H1 (cell line): ENCODE measurements at regions not wholly inside any gene's neighbourhood (a gene's known extent, or its start where the extent isn't known, plus 50 kb on each side); places are given as distances from the start of the nearest gene placed in this dataset.

Source experiments
- CTCF ChIA-PET: fragments of 300-600 bp; sonication (Branson Sonifier 250); formaldehyde crosslinking; loops from one replicate; lab custom pipeline; 2021; ENCODE audit not compliant: partially characterized antibody; lab: Charles Lee
- POLR2A ChIA-PET: fragments of 300-600 bp; sonication (Branson Sonifier 250); formaldehyde crosslinking; loops from one replicate; lab custom pipeline; 2021; ENCODE audit warnings: inconsistent platforms; ENCODE audit not compliant: partially characterized antibody; lab: Charles Lee
- DNase-seq, 2 experiments: peaks; one replicate each; pipeline versions ENCODE4 v3.0.0 to v3.0.0-alpha.2; 2010 to 2022; ENCODE audit warnings: low spot score in 2 of 2, low read depth in 1 of 2, mixed read lengths in 1 of 2
- FAIRE-seq: peaks from 2 replicates; lab custom pipeline; 2011; peaks lifted over from hg19 to GRCh38; lab: Jason Lieb, UNC
- H2AFZ ChIP-seq: 2 replicates; pipeline ENCODE4 v1.8.1; 2012; ENCODE audit warnings: low read length, inconsistent platforms
- H2AK5ac ChIP-seq: 2 replicates; pipeline ENCODE4 v1.6.1; 2013; ENCODE audit warnings: low read depth, low read length
- H2BK120ac ChIP-seq: replicated peaks from 2 replicates; pipeline ENCODE3; 2013; ENCODE audit warnings: low read depth, low read length, inconsistent platforms
- H2BK12ac ChIP-seq: 2 replicates; pipeline ENCODE4 v1.6.1; 2013; ENCODE audit warnings: low read depth, low read length
- H2BK15ac ChIP-seq: 2 replicates; pipeline ENCODE4 v1.6.1; 2013; ENCODE audit warnings: low read length
- H2BK20ac ChIP-seq: 2 replicates; pipeline ENCODE4 v1.6.1; 2013; ENCODE audit warnings: low read length
- H2BK5ac ChIP-seq: 2 replicates; pipeline ENCODE4 v1.6.1; 2013; ENCODE audit warnings: low read depth, low read length
- H3K14ac ChIP-seq: 2 replicates; pipeline ENCODE4 v1.6.1; 2013; ENCODE audit warnings: inconsistent platforms; ENCODE audit not compliant: insufficient read length
- H3K18ac ChIP-seq: 2 replicates; pipeline ENCODE4 v1.6.1; 2013; ENCODE audit warnings: low read length; ENCODE audit errors: extremely low read depth
- H3K23ac ChIP-seq: 2 replicates; pipeline ENCODE4 v1.6.1; 2013; ENCODE audit warnings: inconsistent platforms; ENCODE audit not compliant: insufficient read length
- H3K23me2 ChIP-seq: 2 replicates; pipeline ENCODE4 v1.6.1; 2013; ENCODE audit warnings: low read depth, low read length
- H3K27ac ChIP-seq: 2 replicates; pipeline ENCODE4 v1.6.1; 2011; ENCODE audit warnings: low read depth, low read length, inconsistent platforms
- H3K27me3 ChIP-seq, 4 experiments: replicated peaks in 1 of 4; 1 replicate in 1 of 4; 2 replicates in 3 of 4; pipeline versions ENCODE4 v1.6.1 to v1.8.1; 2011 to 2013; ENCODE audit warnings: low read length in 3 of 4, mild to moderate bottlenecking in 3 of 4, inconsistent platforms in 2 of 4, mixed read lengths in 2 of 4, moderate library complexity in 1 of 4; ENCODE audit not compliant: control insufficient read depth in 3 of 4, insufficient read depth in 3 of 4; ENCODE audit errors: extremely low read depth in 1 of 4
- H3K36me3 ChIP-seq, 4 experiments: 2 replicates each; pipeline versions ENCODE4 v1.6.1 to v1.8.1; 2011 to 2013; ENCODE audit warnings: mild to moderate bottlenecking in 4 of 4, low read length in 3 of 4, moderate library complexity in 2 of 4, control low read depth in 1 of 4, inconsistent platforms in 1 of 4; ENCODE audit not compliant: insufficient read depth in 4 of 4, control insufficient read depth in 2 of 4
- H3K4ac ChIP-seq: replicated peaks from 2 replicates; pipeline ENCODE3; 2013; ENCODE audit warnings: low read length, low read depth, mixed read lengths, inconsistent platforms; ENCODE audit not compliant: insufficient read length
- H3K4me1 ChIP-seq, 4 experiments: replicated peaks in 1 of 4; 1 replicate in 1 of 4; 2 replicates in 3 of 4; pipeline versions ENCODE4 v1.6.1 to v1.8.1; 2011 to 2013; ENCODE audit warnings: low read length in 3 of 4, inconsistent platforms in 2 of 4, mixed read lengths in 1 of 4; ENCODE audit not compliant: insufficient read depth in 4 of 4, control insufficient read depth in 3 of 4
- H3K4me2 ChIP-seq, 2 experiments: 2 replicates each; pipeline versions ENCODE4 v1.6.1 to v1.8.1; 2011 to 2013; ENCODE audit warnings: low read depth in 2 of 2, low read length in 2 of 2, control low read depth in 1 of 2, inconsistent platforms in 1 of 2, mild to moderate bottlenecking in 1 of 2; ENCODE audit not compliant: insufficient read depth in 1 of 2
- H3K4me3 ChIP-seq, 4 experiments: fragments of 200-600, 300-600 bp in 1 of 4; sonication (generic), shearing (Covaris generic), sonication (Bioruptor Twin) in 1 of 4; 2 replicates each; pipeline versions ENCODE4 v1.5.1 to v1.8.1; 2011 to 2016; ENCODE audit warnings: low read length in 4 of 4, low read depth in 3 of 4, control low read depth in 2 of 4, inconsistent platforms in 2 of 4, mild to moderate bottlenecking in 2 of 4, mixed read lengths in 1 of 4, moderate library complexity in 1 of 4; ENCODE audit not compliant: insufficient read depth in 2 of 4; ENCODE audit errors: extremely low read depth in 1 of 4
- H3K56ac ChIP-seq: replicated peaks from 2 replicates; pipeline ENCODE3; 2013; ENCODE audit warnings: low read depth, mild to moderate bottlenecking, mixed read lengths, low read length, inconsistent platforms; ENCODE audit not compliant: insufficient read length
- H3K79me1 ChIP-seq: 2 replicates; pipeline ENCODE4 v1.6.1; 2013; ENCODE audit warnings: low read depth, low read length, control low read depth
- H3K79me2 ChIP-seq, 2 experiments: 2 replicates each; pipeline versions ENCODE4 v1.6.1 to v1.8.1; 2012 to 2013; ENCODE audit warnings: low read length in 2 of 2, mild to moderate bottlenecking in 2 of 2, inconsistent platforms in 1 of 2; ENCODE audit not compliant: insufficient read depth in 2 of 2, control insufficient read depth in 1 of 2
- H3K9ac ChIP-seq, 4 experiments: replicated peaks in 1 of 4; 1 replicate in 1 of 4; 2 replicates in 3 of 4; pipeline versions ENCODE4 v1.6.1 to v1.8.1; 2011 to 2013; ENCODE audit warnings: low read depth in 3 of 4, low read length in 3 of 4, control low read depth in 2 of 4, mild to moderate bottlenecking in 2 of 4, moderate library complexity in 2 of 4, inconsistent platforms in 1 of 4; ENCODE audit errors: extremely low read depth in 1 of 4
- H3K9me3 ChIP-seq, 2 experiments: 2 replicates each; pipeline versions ENCODE4 v1.6.1 to v1.8.1; 2012 to 2013; ENCODE audit warnings: mild to moderate bottlenecking in 2 of 2, moderate library complexity in 2 of 2, control low read depth in 1 of 2, inconsistent platforms in 1 of 2, low read depth in 1 of 2, low read length in 1 of 2, mixed read lengths in 1 of 2; ENCODE audit not compliant: insufficient read depth in 2 of 2
- H4K20me1 ChIP-seq, 2 experiments: replicated peaks in 1 of 2; 2 replicates each; pipeline versions ENCODE3 to v1.8.1; 2011 to 2013; ENCODE audit warnings: inconsistent platforms in 2 of 2, low read length in 2 of 2, mild to moderate bottlenecking in 1 of 2; ENCODE audit not compliant: insufficient read depth in 2 of 2, control insufficient read depth in 1 of 2
- H4K5ac ChIP-seq: 2 replicates; pipeline ENCODE4 v1.6.1; 2013; ENCODE audit warnings: low read length, low read depth, mixed read lengths, inconsistent platforms; ENCODE audit not compliant: insufficient read length
- H4K8ac ChIP-seq: 2 replicates; pipeline ENCODE4 v1.8.0; 2013; ENCODE audit warnings: mild to moderate bottlenecking, moderate library complexity, low read length, inconsistent platforms; ENCODE audit not compliant: insufficient read depth; ENCODE audit errors: extremely low read depth
- H4K91ac ChIP-seq: replicated peaks from 2 replicates; pipeline ENCODE3; 2013; ENCODE audit warnings: low read length, mixed read lengths, inconsistent platforms; ENCODE audit not compliant: insufficient read length
- CTBP2 ChIP-seq: IDR thresholded peaks from 2 replicates; pipeline ENCODE4 v1.7.0; 2011; ENCODE audit warnings: borderline replicate concordance, mild to moderate bottlenecking, moderate library complexity, mixed read lengths, low read length; ENCODE audit not compliant: insufficient read depth, insufficient read length
- EGR1 ChIP-seq: IDR thresholded peaks from 2 replicates; pipeline ENCODE4 v1.6.1; 2011; ENCODE audit warnings: low read depth, low read length, borderline replicate concordance
- JUN ChIP-seq: IDR thresholded peaks from 2 replicates; pipeline ENCODE4 v1.6.1; 2011; ENCODE audit warnings: low read depth, mild to moderate bottlenecking, improper control_type of control experiment, low read length
- RAD21 ChIP-seq, 2 experiments: IDR thresholded peaks in 1 of 2; conservative IDR thresholded peaks in 1 of 2; 2 replicates each; pipeline ENCODE4 v1.6.1; 2011; ENCODE audit warnings: low read depth in 2 of 2, low read length in 2 of 2, improper control_type of control experiment in 1 of 2, inconsistent platforms in 1 of 2, mild to moderate bottlenecking in 1 of 2, moderate library complexity in 1 of 2
- RBBP5 ChIP-seq: IDR thresholded peaks from 2 replicates; pipeline ENCODE4 v1.7.1; 2012; ENCODE audit warnings: low read depth, mild to moderate bottlenecking, inconsistent platforms, low read length, moderate library complexity, borderline replicate concordance
- RFX5 ChIP-seq: IDR thresholded peaks from 2 replicates; pipeline ENCODE4 v1.6.1; 2011; ENCODE audit warnings: low read depth, low read length, improper control_type of control experiment, borderline replicate concordance
- SAP30 ChIP-seq: fragments of 300-600 bp; sonication (generic); IDR thresholded peaks from 2 replicates; pipeline ENCODE4 v1.7.1; 2012; ENCODE audit warnings: low read length, moderate library complexity, mild to moderate bottlenecking, inconsistent platforms; ENCODE audit not compliant: insufficient read depth, insufficient replicate concordance
- SIRT6 ChIP-seq: IDR thresholded peaks from one replicate; pipeline ENCODE4 v1.7.1; 2012; ENCODE audit warnings: low read length, inconsistent platforms
- YY1 ChIP-seq: IDR thresholded peaks from 2 replicates; pipeline ENCODE4 v1.6.1; 2011; ENCODE audit warnings: low read depth, mild to moderate bottlenecking, low read length
- WGBS, 2 experiments: shearing (Covaris generic) in 1 of 2; methylation state at CpG; one replicate each; pipeline versions ENCODE4 v1.1.6 to v1.1.7; 2013 to 2015; ENCODE audit warnings: low lambda C conversion rate in 2 of 2, mixed read lengths in 2 of 2, inconsistent platforms in 1 of 2, low coverage in 1 of 2, missing lambda C conversion rate in 1 of 2; ENCODE audit not compliant: insufficient replicate concordance in 2 of 2, insufficient coverage in 1 of 2, insufficient read length in 1 of 2; ENCODE audit errors: extremely low coverage in 1 of 2, missing lambda C conversion rate in 1 of 2; 5-methylcytosine and 5-hydroxymethylcytosine counted together
- TF ChIP-seq, protein P1 (sequence below), 3 experiments: IDR thresholded peaks; 1 replicate in 2 of 3; 2 replicates in 1 of 3; pipeline versions ENCODE4 v1.5.1 to v1.6.1; 2011; ENCODE audit warnings: low read length in 3 of 3, mild to moderate bottlenecking in 3 of 3, inconsistent platforms in 2 of 3, low read depth in 1 of 3, moderate library complexity in 1 of 3; ENCODE audit not compliant: insufficient read depth in 1 of 3; ENCODE audit errors: control extremely low read depth in 1 of 3

GRCh38 chr11:28938091-28938490 lies 829.9 kb downstream of the METTL15 start:
- no peaks in the 10 kb centered on the region for H3K9me3 ChIP-seq
- peaks cover 0 to 5% (median 0%) of the 10 kb centered on the region in 4 experiments; a peak in 1 of 7 replicates for H3K4me1 ChIP-seq
- FAIRE-seq (no peak), DNase-seq (no peak)
- H2BK120ac ChIP-seq, result no peak overlapping the region
- no peak overlapping the region for H2BK12ac ChIP-seq
- H2AK5ac ChIP-seq, result 0 out of 2 replicates have a peak overlapping the region, but pooled peaks have one; percentile 18
- 94% methylated on average over 1 of the region's 1 CpG; no CpG with 5 or more reads in 1 of the 2 experiments for WGBS, 2 experiments
- ChIA-PET CTCF (interaction anchor here (0.6 kb wide), 1 partner anchor 238 kb away, joined by 3 read pairs; no protein-coding TSS in a partner anchor), POLR2A (no interaction called here)
- H2BK20ac ChIP-seq, result no peak overlapping the region
- no peak overlapping the region for H3K4ac ChIP-seq
- no peak overlapping the region for H2BK5ac ChIP-seq
- H3K4me2 ChIP-seq, result no peak overlapping the region
- no peak overlapping the region for H3K23ac ChIP-seq
- H4K91ac ChIP-seq, result no peak overlapping the region
- no peak overlapping the region for H4K5ac ChIP-seq
- no peak overlapping the region for H2BK15ac ChIP-seq
- H3K79me1 ChIP-seq, result no peaks in the 10 kb centered on the region
- H4K20me1 ChIP-seq, result no peaks in the 10 kb centered on the region
- no peak overlapping the region for H3K18ac ChIP-seq
- no peak overlapping the region for H3K56ac ChIP-seq
- H3K14ac ChIP-seq, result no peak overlapping the region
- no peak overlapping the region for H3K9ac ChIP-seq
- H3K27ac ChIP-seq, result no peak overlapping the region
- H3K23me2 ChIP-seq, result no peaks in the 10 kb centered on the region
- H3K36me3 ChIP-seq, result no peaks in the 10 kb centered on the region
- no peak overlapping the region for H3K4me3 ChIP-seq
- no peak overlapping the region for H4K8ac ChIP-seq
- no peaks in the 10 kb centered on the region for H3K27me3 ChIP-seq
- no peak overlapping the region for H2AFZ ChIP-seq
- H3K79me2 ChIP-seq, result no peaks in the 10 kb centered on the region
- TF ChIP-seq JUN (no peak), RAD21 (IDR thresholded peaks at IDR 0.05 in 1 of 2, conservative IDR thresholded peaks at IDR 0.05 in 1 of 2; ENCODE audit: low read depth in 2 of 2, low read length in 2 of 2) (no peak), SAP30 (no peak), EGR1 (no peak), SIRT6 (no peak), RBBP5 (no peak), YY1 (no peak), RFX5 (no peak), CTBP2 (no peak)
- TF ChIP-seq, protein P1, sequence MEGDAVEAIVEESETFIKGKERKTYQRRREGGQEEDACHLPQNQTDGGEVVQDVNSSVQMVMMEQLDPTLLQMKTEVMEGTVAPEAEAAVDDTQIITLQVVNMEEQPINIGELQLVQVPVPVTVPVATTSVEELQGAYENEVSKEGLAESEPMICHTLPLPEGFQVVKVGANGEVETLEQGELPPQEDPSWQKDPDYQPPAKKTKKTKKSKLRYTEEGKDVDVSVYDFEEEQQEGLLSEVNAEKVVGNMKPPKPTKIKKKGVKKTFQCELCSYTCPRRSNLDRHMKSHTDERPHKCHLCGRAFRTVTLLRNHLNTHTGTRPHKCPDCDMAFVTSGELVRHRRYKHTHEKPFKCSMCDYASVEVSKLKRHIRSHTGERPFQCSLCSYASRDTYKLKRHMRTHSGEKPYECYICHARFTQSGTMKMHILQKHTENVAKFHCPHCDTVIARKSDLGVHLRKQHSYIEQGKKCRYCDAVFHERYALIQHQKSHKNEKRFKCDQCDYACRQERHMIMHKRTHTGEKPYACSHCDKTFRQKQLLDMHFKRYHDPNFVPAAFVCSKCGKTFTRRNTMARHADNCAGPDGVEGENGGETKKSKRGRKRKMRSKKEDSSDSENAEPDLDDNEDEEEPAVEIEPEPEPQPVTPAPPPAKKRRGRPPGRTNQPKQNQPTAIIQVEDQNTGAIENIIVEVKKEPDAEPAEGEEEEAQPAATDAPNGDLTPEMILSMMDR (IDR thresholded peaks at IDR 0.05; ENCODE audit: control extremely low read depth in 1 of 3, insufficient read depth in 1 of 3, low read depth in 1 of 3, low read length in 3 of 3), result no peak
